IPS DF 19.7 (cell line): ENCODE measurements at regions not wholly inside any gene's neighbourhood (a gene's known extent, or its start where the extent isn't known, plus 50 kb on each side); places are given as distances from the start of the nearest gene placed in this dataset.
"Not testable (repeated sequence)": the region's sequence is repeated elsewhere in the genome, so short reads cannot be mapped to it uniquely, and the experiment has no call there.

Experiments
- DNase-seq: peaks from one replicate; pipeline ENCODE4 v3.0.0-alpha.2; 2013; ENCODE audit warnings: low read depth, low spot score

GRCh38 chr17:63173903-63174302, 207.9 kb downstream of the TANC2 start:
- no peak for DNase-seq

- DNase-seq = no peak
Observed at GRCh38 chr17:63178530-63178929, 212.5 kb downstream of the TANC2 start.

GRCh38 chr17:63181856-63182255, 215.8 kb downstream of the TANC2 start:
- DNase-seq = no peak

- no peak for DNase-seq
Observed at GRCh38 chr17:63185420-63185819, 219.4 kb downstream of the TANC2 start.

GRCh38 chr17:63189082-63189481, 223.0 kb downstream of the TANC2 start:
- DNase-seq = no peak

GRCh38 chr17:63189930-63190329, 223.9 kb downstream of the TANC2 start:
- DNase-seq = no peak

- no peak for DNase-seq
Observed at GRCh38 chr17:63190821-63191370, 224.9 kb downstream of the TANC2 start.

- DNase-seq = no peak
Observed at GRCh38 chr17:63191610-63192009, 225.6 kb downstream of the TANC2 start.

- no peak for DNase-seq
Observed at GRCh38 chr17:63193827-63194226, 227.8 kb downstream of the TANC2 start.

- no peak for DNase-seq
Observed at GRCh38 chr17:63196772-63197335, 230.8 kb downstream of the TANC2 start.

GRCh38 chr17:63203652-63204051, 237.6 kb downstream of the TANC2 start:
- DNase-seq = no peak

- DNase-seq = no peak
Observed at GRCh38 chr17:63221939-63222338, 224.2 kb downstream of the CYB561 start.

- no peak for DNase-seq
Observed at GRCh38 chr17:63222655-63223054, 223.5 kb downstream of the CYB561 start.

GRCh38 chr17:63223212-63223911, 222.7 kb downstream of the CYB561 start:
- no peak for DNase-seq

- no peak for DNase-seq
Observed at GRCh38 chr17:63224644-63225043, 221.5 kb downstream of the CYB561 start.

GRCh38 chr17:63226720-63227119, 219.4 kb downstream of the CYB561 start:
- DNase-seq = not testable (repeated sequence)

- DNase-seq = not testable (repeated sequence)
Observed at GRCh38 chr17:63231015-63231620, 215.0 kb downstream of the CYB561 start.

GRCh38 chr17:63232565-63233310, 213.4 kb downstream of the CYB561 start:
- DNase-seq = no peak

- DNase-seq = no peak
Observed at GRCh38 chr17:63240106-63240505, 206.0 kb downstream of the CYB561 start.

GRCh38 chr17:63246344-63246743, 199.8 kb downstream of the CYB561 start:
- DNase-seq = no peak

- no peak for DNase-seq
Observed at GRCh38 chr17:63247706-63248105, 198.4 kb downstream of the CYB561 start.
